ENCODE measurements at regions not wholly inside any gene's neighbourhood (a gene's known extent, or its start where the extent isn't known, plus 50 kb on each side); places are given as distances from the start of the nearest gene placed in this dataset.

DNA sequence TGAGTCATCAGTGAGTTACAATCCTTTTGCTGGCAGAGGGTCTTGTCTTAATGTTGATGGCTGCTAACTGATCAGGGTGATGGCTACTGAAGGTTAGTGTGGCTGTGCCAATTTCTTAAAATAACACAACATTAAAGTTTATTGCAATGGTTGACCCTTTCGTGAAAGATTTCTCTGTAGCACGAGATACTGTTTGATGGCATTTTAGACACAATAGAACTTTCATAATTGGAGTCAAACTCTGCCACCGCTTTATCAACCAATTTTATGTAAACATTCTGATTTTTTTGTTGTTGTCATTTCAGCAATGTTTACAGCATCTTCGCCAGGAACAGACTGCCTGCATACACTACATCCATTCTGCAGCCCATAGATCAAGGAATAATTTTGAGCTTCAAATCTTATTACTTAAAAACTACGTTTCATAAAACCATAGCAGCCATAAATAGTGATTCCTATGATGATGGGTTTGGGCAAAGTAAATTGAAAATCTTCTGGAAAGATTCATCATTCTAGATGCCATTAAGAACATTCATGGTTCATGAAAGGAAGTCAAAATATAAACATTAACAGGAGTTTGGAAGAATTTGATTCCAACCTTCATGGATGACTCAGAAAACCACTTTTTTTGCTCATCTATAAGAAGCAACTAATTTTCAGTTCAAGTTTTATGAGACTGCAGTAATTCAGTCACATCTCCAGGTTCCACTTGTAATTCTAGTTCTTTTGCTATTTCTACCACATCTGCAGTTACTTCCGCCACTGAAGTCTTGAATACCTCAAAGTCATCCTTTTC lies 85.9 kb downstream of the TYW3 start:
- H3K27me3 ChIP-seq (ENCODE audit: insufficient read depth, low read length), result no peaks in the 10 kb centered on the region
- H2AFZ ChIP-seq (ENCODE audit: low read length), result no peak overlapping the region
- Mint-ChIP-seq H3K4me1 (no peaks in the 10 kb centered on the region), H3K4me3 (no peak overlapping the region), H3K9me3 (no peaks in the 10 kb centered on the region), H3K27me3 (ENCODE audit: low read depth) (no peaks in the 10 kb centered on the region), H3K36me3 (ENCODE audit: insufficient read depth in 1 of 3, low read depth in 3 of 3) (no peaks in the 10 kb centered on the region), H3K27ac (no peak overlapping the region)
- no peak overlapping the region for H2BK15ac ChIP-seq (ENCODE audit: low read depth, low read length)
- no peaks in the 10 kb centered on the region for H3K79me1 ChIP-seq (ENCODE audit: insufficient read depth, low read depth, low read length, poor library complexity, severe bottlenecking)
- no peak overlapping the region for H3K14ac ChIP-seq (ENCODE audit: insufficient read depth, low read length)
- no peaks in the 10 kb centered on the region for H3K4me1 ChIP-seq (ENCODE audit: insufficient read depth, low read length)
- H2BK5ac ChIP-seq (ENCODE audit: insufficient read length, low read length), result no peak overlapping the region
- no peak overlapping the region for H3K4ac ChIP-seq (ENCODE audit: low read depth, low read length)
- H2AK5ac ChIP-seq (ENCODE audit: insufficient read length, low read length), result no peak overlapping the region
- H3K23ac ChIP-seq (ENCODE audit: insufficient read length, low read depth, low read length), result no peak overlapping the region
- no peak overlapping the region for H3T11ph ChIP-seq (ENCODE audit: low read length)
- no peaks in the 10 kb centered on the region for H3K23me2 ChIP-seq (ENCODE audit: insufficient read length, low read depth, low read length, poor library complexity, severe bottlenecking)
- TF ChIP-seq, protein P1, sequence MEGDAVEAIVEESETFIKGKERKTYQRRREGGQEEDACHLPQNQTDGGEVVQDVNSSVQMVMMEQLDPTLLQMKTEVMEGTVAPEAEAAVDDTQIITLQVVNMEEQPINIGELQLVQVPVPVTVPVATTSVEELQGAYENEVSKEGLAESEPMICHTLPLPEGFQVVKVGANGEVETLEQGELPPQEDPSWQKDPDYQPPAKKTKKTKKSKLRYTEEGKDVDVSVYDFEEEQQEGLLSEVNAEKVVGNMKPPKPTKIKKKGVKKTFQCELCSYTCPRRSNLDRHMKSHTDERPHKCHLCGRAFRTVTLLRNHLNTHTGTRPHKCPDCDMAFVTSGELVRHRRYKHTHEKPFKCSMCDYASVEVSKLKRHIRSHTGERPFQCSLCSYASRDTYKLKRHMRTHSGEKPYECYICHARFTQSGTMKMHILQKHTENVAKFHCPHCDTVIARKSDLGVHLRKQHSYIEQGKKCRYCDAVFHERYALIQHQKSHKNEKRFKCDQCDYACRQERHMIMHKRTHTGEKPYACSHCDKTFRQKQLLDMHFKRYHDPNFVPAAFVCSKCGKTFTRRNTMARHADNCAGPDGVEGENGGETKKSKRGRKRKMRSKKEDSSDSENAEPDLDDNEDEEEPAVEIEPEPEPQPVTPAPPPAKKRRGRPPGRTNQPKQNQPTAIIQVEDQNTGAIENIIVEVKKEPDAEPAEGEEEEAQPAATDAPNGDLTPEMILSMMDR (conservative IDR thresholded peaks at IDR 0.05), result no peak
- H2BK120ac ChIP-seq (ENCODE audit: low read depth, low read length, poor library complexity, severe bottlenecking), result no peak overlapping the region
- no peak overlapping the region for H3K56ac ChIP-seq (ENCODE audit: insufficient read length, low read depth, low read length)
- no peak for DNase-seq
- no peak overlapping the region for H3K9ac ChIP-seq (ENCODE audit: extremely low read depth, insufficient read length, low read length)
- no peak overlapping the region for H3K4me2 ChIP-seq (ENCODE audit: insufficient read depth, insufficient read length, low read length)
- H4K91ac ChIP-seq (ENCODE audit: insufficient read length, low read depth, low read length), result no peak overlapping the region
- H4K20me1 ChIP-seq (ENCODE audit: control insufficient read depth, insufficient read depth, insufficient read length), result no peaks in the 10 kb centered on the region
- H3K27ac ChIP-seq (ENCODE audit: insufficient read length, low read depth, low read length), result no peak overlapping the region
- no peaks in the 10 kb centered on the region for H3K9me3 ChIP-seq (ENCODE audit: control insufficient read depth, low read depth, low read length)
- H4K5ac ChIP-seq (ENCODE audit: insufficient read length, low read depth, low read length), result no peak overlapping the region
- H3K18ac ChIP-seq (ENCODE audit: insufficient read length, low read depth, low read length), result no peak overlapping the region
- no peak overlapping the region for H2BK20ac ChIP-seq (ENCODE audit: low read depth, low read length, poor library complexity, severe bottlenecking)
- WGBS (ENCODE audit: extremely low coverage, insufficient read length, low lambda C conversion rate), result no CpG with 5 or more reads among the region's 6 CpGs
- H3K79me2 ChIP-seq (ENCODE audit: insufficient read depth, low read length), result no peaks in the 10 kb centered on the region
- H4K8ac ChIP-seq (replicated peaks; ENCODE audit: insufficient read length, low read depth, low read length), result no peak overlapping the region
- no peak overlapping the region for H2BK12ac ChIP-seq (ENCODE audit: insufficient read length, low read depth, low read length)

All from H9 (cell line).